Suppressor macrophage treated with lipopolysaccharide for 4 hours (primary cell): ENCODE measurements at regions not wholly inside any gene's neighbourhood (a gene's known extent, or its start where the extent isn't known, plus 50 kb on each side); places are given as distances from the start of the nearest gene placed in this dataset.
"Not testable (repeated sequence)": the region's sequence is repeated elsewhere in the genome, so short reads cannot be mapped to it uniquely, and the experiment has no call there.

Experiments
- DNase-seq: peaks from one replicate; pipeline ENCODE4 v3.0.0-alpha.2; 2020

- peak; percentile 6 for DNase-seq
These were observed 50.8 kb upstream of the CTNNA1 start for GRCh38 chr5:138702166-138703077.

DNA sequence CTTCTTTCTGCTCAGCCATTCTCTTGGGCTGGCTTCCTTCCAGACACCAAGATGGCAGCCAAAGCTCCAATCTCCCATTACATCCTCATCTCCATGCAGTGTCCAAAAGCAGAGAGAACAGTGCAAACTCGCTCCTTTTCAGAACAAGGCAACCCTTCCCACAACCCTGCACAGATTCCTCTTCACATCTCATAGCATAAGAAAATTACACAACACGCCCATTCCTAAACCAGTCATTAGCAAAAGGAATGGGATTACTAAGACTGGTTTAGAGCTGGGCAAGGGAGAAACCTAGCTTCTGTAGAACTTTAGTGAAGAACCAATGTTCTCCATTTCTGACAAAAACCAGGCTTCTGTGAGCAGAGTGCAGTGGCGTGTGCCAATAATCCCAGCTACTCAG, 51.5 kb upstream of the CTNNA1 start:
- no peak for DNase-seq

DNA sequence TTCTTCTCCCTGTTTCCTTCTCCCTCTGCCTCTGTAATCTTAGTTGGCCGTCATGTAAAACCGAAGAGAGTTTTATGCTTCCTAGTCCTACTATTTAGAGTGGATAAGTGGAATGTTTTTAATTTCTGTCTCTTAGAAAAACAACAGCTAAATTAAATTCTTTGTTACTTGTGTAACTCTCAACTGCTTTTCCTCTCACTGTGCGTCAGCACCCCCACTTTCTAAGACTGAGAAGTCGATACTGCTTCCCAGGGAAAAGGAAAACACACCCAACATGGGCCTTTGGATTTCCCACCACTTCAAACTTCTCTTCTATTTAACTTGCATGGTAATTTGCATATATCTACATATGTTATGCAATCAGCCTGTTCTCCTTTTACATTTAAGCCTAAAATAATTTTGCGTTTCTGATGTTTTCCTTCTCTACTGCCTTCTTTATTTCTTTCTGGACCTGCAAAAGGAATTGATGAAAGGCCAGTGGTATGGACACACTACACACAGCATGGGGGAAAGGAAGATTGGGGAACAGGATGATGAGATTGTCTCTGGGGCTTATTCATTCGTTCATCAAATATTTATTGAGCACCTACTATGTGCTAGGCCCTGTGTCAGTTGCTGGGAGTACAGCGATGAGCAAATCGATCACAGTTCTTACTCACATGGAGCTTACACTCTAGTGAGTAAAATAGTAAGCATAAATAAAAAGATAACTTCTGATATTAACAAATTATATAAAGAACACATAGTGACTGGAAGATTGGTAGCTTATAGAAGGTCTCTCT, 52.5 kb upstream of the CTNNA1 start:
- no peak for DNase-seq

DNA sequence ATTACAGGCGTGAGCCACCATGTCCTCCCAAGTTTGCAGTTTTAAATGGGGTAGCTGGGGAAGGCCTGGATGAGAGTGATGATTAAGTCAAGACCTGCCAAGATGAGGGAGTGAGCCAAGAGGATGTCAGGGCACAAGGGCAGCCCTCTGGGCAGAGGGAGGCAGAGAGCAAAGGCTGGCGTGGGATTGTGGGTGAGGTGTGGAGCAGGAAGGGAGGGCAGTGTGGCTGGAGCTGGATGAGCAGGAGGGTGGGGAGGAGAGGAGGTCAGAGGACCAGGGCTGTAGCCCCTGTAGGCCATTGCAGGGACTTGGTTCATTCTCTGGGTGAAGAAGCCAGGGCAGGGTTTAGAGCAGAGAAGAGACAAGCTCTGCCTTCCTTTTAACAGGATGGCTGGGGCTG, 53.7 kb upstream of the CTNNA1 start:
- DNase-seq = no peak

GRCh38 chr5:138698713-138699112, 54.5 kb upstream of the CTNNA1 start:
- no peak for DNase-seq

DNA sequence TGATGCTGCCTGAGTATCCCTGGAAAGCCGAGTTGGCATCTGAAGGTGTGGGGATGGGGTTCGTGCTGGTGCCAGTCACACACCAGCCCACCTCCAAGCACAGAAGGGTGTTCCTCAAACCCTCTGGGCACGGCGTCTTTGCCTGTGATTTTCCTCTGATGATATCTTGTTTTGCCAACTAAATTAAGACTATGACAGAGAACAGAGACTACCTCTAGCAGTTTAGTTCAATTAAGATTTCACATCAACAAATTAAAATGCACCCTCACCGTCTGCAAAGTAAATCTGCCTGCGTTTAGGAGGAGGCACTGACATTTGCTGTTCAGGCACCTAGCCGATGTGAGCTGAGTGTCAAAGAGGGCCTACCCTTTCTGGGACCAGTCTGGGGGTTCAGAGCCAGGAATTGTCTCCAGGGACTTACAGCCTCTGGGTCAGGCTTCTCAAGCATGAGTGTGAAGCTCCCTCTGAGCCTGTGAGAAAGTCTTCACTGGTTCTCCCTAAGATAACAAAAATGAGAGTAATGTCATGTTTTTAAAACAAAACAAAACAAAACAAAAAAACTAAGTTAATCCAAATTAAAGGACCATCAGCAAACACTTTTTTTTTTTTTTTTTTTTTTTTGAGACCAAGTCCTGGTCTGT, 55.4 kb upstream of the CTNNA1 start:
- DNase-seq = no peak

GRCh38 chr5:138696501-138696900, 56.7 kb upstream of the CTNNA1 start:
- DNase-seq = no peak

DNA sequence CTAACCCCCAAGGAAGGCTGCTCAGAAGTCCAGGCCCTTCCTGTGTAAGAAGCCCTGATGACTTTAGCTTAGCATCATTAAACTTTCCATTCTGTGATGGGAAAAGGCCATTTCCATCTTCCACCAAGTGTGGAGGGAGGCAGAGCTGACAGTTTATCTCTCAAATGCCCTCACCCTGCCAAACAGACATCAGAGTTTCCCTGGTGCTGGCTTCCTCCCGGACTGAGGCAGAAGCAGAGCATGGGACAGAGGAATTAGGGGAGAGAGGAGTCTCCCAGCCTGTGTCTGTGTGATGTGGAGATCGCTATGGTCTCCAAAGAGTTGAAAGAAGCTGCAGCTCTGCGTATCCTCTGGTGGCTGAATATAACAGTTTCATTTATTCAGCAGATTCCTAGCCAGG, 57.4 kb upstream of the CTNNA1 start:
- DNase-seq = no peak

GRCh38 chr5:138694146-138694545, 59.1 kb upstream of the CTNNA1 start:
- DNase-seq = no peak

DNA sequence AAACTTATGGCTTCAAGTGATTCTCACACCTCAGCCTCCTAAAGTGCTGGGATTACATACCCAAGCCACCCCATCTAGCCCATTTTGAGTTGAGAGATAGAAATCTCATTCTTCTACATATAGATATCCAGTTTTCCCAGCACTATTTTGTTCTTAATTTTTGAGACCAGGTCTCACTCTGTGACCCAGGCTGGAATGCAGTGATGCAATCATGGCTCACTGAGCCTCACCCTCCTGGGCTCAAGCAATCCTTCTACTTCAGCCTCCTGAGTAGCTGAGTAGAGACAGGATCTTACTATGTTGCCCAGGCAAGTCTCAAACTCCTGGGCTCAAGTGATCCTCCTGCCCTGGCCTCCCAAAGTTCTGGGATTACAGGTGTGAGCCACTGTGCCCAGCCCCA, 60.9 kb upstream of the CTNNA1 start:
- DNase-seq = no peak

- DNase-seq = peak; percentile 51
These were observed 66.6 kb upstream of the CTNNA1 start for GRCh38 chr5:138686668-138687067.

GRCh38 chr5:138685193-138685745, 68.0 kb upstream of the CTNNA1 start:
- DNase-seq = peak; percentile 61

DNA sequence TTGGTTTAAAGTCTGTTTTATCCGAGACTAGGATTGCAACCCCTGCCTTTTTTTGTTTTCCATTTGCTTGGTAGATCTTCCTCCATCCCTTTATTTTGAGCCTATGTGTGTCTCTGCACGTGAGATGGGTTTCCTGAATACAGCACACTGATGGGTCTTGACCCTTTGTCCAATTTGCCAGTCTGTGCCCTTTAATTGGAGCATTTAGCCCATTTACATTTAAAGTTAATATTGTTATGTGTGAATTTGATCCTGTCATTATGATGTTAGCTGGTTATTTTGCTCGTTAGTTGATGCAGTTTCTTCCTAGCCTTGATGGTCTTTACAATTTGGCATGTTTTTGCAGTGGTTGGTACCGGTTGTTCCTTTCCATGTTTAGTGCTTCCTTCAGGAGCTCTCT, 70.8 kb upstream of the CTNNA1 start:
- not testable (repeated sequence) for DNase-seq

GRCh38 chr5:138678826-138679225, 74.4 kb upstream of the CTNNA1 start:
- not testable (repeated sequence) for DNase-seq

DNA sequence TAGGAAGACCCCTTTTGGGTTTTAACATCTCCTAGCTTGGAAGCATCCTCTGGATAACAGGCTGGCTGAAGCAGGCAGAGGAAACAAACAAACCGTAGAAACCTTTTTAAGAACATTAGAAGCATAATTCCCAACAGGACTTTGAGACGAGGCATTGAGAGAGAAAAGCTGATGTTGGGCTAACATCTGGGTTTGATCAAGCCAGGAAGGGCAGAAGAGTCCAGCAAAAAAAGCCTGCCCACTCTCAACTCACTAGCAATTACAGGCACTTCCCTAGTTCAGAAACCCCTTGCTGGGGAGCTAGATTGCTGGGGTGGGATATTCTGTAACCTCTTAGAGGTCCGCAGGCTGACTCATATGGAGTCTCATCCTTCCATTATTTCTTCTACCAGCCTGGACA, 75.4 kb upstream of the CTNNA1 start:
- no peak for DNase-seq

DNA sequence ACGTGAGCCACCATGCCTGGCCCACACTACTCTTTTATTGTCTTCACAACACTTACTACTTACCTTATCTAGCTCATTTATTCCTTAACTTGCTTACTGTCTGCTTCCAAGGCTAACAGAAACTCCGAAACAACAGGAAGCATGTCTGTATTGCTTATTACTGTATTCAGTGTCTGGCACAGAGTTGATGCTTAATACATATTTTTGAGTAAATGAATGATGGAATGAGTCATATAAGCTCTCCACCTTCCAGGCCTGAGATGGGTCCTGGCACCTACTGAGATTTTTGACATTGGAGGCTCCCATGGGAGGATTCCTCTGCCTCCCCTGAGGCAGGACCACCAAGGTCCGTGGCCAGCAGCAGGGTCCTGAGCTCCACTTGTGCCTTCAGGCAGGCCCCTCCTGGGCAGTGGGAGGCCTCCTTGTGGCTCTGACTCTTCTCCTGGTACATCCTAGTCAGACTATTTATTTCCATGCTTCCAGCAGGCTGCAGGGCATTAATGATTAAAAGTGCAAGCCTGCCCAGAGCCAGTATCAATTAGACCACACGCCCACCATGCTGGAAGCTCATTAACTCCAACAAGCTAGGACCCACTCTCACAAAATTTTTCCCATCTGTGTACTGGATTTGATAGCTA, 76.5 kb upstream of the CTNNA1 start:
- no peak for DNase-seq

GRCh38 chr5:138676002-138676401, 77.2 kb upstream of the CTNNA1 start:
- no peak for DNase-seq

- DNase-seq = no peak
These were observed 84.5 kb upstream of the CTNNA1 start for GRCh38 chr5:138668451-138669380.

GRCh38 chr5:138667782-138668331, 85.4 kb upstream of the CTNNA1 start:
- DNase-seq = not testable (repeated sequence)

DNA sequence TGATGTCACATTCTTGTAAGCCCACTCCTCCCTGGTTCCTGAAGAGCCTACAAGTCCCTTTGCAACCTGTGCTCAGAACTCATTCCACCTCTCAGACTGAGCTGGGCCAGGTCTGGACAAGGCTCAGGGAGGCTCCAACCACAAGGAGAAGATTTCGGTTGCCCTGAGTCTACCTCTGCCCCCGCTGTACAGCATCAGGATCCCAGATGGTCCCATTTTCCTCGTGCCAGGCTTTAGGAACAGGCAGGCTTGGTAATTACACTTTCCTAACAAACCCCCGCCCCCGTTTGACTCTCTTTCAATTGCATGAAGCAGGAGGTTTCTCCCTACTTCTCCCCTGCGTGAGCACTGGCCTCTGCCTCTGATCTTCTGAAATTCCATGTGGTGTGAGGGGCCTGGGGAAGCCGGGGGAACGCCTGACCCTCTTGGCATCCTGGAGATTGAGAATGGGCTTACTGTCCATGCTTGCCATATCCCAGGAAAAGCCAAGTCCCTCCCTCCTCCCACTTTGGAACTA, 86.9 kb upstream of the CTNNA1 start:
- DNase-seq = no peak

GRCh38 chr5:138665261-138665660, 88.0 kb upstream of the CTNNA1 start:
- DNase-seq = no peak
